GM21381 (cell line): ENCODE measurements at regions not wholly inside any gene's neighbourhood (a gene's known extent, or its start where the extent isn't known, plus 50 kb on each side); places are given as distances from the start of the nearest gene placed in this dataset.

Source experiments
- ATAC-seq: cut with Tn5 transposase; IDR thresholded peaks from one replicate; pipeline ENCODE4 v1.9.1; 2021; ENCODE audit warnings: mild to moderate bottlenecking, moderate library complexity; ENCODE audit not compliant: unreplicated experiment

- ATAC-seq = no peak
Measured at GRCh38 chr14:97413966-97414717, 617.0 kb downstream of the VRK1 start.

DNA sequence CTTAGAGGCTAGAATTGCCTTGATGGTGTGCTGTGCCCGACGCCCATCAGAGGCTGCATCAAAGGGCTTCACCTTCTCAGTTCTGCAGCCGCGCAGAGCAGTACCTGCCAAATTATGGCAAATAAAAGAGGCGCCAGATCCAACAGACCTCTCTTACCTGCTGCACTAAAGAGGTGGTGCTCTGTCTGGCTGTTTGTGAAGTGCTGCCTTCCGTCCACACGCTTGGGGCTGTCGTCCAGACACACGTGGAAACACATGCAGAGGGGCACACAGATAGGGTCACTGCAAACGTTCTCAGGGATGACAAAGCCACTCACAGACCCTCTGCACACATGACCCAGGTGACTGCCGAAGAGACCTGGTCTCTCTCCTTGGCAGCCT, 617.5 kb downstream of the VRK1 start:
- no peak for ATAC-seq

- ATAC-seq = no peak
Measured at GRCh38 chr14:97415907-97416306, 618.7 kb downstream of the VRK1 start.

DNA sequence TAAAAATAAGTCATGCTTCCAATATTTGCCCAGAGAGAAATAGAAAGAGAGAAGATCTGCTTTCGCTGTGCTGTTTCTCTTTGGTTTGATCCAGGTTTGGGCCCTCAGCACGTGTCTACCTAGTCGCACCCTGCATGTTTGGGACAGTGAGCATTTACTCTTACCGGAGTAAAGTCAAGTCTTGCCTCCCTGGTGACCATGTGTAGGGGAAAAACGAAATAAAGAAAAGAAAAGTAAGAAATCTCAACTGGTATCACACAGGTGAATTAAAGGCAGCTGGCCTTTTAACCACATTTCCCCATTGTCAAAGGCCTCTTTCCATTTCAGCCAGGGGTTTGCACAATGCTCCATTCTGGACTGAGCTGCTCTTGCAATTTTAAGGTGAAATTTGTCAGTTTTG, 619.4 kb downstream of the VRK1 start:
- no peak for ATAC-seq

DNA sequence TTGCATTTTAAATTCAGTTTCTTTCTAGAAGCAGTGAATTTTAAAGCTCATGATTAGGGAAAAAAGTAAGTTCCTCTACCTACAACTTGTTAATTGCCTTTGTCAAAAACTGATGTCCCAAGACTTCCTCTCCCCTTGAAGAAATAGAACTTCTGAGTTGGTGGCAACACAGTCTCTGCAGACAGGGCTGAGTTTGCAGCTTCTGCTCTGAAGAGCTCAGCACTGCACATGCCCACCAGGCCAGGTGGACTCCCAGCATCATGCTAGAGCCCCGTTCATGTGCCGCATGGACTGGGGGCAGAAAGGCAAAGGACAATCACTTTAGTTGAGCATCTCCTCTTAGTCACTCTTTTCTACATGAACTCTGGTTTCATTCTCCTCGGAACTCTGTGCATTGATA, 620.1 kb downstream of the VRK1 start:
- ATAC-seq = no peak

- ATAC-seq = no peak
Measured at GRCh38 chr14:97420211-97420610, 623.0 kb downstream of the VRK1 start.

- ATAC-seq = no peak
Measured at GRCh38 chr14:97426776-97427175, 629.6 kb downstream of the VRK1 start.

GRCh38 chr14:97428808-97429440, 631.7 kb downstream of the VRK1 start:
- no peak for ATAC-seq

GRCh38 chr14:97432586-97432985, 635.4 kb downstream of the VRK1 start:
- ATAC-seq = no peak

GRCh38 chr14:97441740-97442362, 644.7 kb downstream of the VRK1 start:
- no peak for ATAC-seq

GRCh38 chr14:97442363-97442762, 645.2 kb downstream of the VRK1 start:
- no peak for ATAC-seq

DNA sequence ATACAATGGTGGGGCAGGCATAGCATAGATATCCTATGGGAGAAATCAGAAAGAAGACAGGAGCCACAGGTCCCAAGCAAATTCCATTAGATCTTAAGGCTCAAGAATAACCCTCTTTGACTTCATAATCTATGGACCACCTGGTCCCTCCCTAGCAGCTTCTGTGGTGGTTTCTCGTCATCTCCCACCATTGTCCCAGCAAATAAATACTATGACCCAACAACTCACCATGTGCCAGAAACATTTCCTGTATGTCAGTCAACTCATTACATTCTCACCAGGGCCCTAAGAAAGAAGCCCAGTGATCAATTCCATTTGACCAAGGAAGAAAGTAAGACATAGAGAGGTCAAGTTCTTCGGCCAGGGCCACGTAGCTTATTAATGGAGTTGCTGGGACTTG, 646.2 kb downstream of the VRK1 start:
- ATAC-seq = no peak

DNA sequence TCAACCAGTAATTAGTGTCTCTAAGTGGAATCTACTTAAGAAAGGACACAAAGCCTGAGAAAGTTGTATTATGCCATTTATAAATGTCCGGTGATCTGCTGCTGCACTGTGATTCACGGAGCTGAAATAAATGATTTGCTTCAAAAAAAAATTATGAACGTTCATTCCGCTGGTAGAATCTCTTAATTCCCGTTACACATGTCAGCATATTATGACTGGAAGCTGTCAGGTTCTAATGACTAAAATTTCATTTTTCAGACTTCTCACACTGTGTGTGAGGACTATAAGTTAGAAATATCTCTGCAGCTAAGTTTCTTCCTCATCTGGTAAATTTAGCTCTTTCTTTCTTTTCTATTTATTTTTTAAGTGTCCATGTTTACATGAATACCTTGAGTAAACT, 647.1 kb downstream of the VRK1 start:
- ATAC-seq = no peak

DNA sequence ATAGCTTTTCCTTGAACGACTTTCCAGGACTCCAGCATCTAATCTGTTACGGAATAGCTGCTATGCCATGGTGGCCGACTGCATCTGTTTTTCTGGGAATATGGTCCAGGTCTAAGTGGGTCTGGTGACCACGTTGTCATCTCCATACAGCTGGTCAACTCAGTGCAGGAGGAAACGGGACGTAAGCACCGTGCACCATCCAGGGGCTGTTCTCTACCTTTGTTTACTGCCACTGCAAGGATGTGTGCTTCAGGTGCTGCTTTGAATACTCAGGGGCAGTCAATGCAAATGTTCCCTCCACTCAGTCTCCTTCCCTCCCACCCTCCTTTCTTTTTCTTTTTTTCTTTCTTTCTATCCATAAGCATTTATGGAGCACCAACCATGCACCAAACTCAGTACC, 648.2 kb downstream of the VRK1 start:
- ATAC-seq = no peak

GRCh38 chr14:97446087-97446486, 648.9 kb downstream of the VRK1 start:
- no peak for ATAC-seq

DNA sequence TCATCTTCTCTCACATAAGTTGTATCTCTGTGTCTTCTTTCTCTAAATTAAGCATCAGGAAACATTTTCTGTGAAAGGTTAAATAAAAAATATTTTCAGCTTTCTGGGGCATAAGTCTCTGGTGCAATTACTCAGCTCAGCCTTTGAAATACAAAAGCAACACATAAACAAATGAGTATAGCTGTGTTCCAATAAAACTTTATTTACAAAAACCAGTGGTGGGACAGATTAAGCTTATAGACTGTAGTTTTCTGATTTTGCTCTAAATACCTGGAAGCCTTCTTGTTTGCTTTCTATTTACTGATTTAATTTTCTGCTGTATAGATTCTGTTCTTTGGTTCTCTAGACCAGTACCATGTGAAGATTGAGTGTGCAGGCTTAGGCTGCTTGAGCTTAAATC, 655.1 kb downstream of the VRK1 start:
- no peak for ATAC-seq

DNA sequence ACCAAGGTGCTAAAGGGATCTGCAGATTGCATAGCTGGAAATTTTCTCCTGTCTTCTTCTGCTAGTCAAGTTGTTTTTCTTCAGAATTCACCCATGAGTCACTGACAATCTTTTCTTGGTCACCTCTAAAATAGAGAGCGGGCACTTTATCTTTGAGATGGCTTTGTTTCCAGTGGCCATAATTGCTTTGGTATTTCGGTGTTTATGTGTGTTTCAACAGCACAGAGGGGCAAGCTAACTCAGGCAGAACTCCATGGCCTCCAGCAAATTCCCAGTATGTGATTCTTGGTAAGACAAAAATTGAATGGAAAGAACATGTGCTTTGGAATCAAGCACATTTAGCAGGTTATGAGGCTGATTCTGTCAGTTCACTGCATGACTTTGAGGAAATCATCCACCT, 656.8 kb downstream of the VRK1 start:
- no peak for ATAC-seq

DNA sequence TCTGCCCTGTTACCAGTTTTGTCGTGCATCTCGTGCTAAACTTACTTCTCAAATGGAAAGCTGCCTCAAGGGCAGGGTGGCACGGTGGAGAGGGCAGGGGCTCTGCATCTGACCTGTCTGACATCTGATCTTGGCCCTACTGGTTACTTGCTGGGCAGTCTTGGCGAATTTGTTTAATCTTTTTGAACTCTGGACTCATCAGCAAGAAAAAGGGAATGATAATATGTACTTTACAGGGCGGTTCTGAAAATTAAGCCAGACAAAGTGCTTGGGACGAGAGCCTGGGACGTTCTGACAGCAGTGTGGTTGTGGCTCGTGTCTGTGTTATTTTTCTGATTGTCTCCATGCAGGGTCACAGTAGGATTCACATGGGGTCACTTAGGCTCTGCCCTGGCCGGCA, 659.3 kb downstream of the VRK1 start:
- no peak for ATAC-seq

DNA sequence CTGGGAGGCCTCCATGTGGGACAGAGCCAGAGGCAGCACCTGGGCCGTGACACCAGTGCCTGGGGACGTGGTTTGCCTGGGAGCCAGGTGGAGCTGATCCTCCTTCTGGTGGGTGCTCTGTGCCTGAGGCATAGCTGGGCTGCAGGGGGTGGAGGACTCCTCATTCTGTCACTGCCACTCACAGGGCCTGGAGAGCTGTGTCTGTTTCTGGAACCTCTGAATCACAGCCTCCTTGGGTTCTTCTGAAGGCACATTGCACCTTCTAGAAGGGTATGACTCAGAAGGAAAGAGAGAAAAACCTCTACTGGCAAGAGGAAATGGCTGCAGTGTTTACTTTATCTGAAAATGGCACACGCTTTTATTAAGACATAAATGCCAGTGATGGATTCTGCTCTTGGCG, 659.8 kb downstream of the VRK1 start:
- no peak for ATAC-seq

DNA sequence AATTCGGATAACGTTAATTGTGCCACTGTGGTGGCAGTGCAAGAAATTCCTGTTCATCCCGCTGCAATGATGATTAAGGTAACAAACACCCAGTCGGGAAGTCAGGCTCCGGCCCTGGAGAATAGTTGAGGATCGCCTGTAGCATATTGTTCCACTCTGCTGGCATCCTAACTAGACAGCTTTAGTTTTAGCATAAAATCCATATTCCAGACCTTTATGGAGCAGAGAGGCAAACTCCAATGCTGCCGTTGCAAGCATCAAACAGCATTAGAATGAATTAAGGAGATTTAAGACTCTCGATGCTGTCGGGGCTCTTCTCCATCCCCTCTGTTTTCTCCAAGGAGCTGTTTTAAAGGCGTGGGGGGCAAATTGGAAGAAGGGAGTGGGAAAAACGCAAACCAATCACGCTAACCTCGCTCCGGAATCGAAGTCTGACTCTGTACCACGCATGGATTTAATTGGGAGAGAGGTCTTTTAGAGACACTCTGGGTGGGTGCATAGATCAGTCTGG, 660.4 kb downstream of the VRK1 start:
- no peak for ATAC-seq

GRCh38 chr14:97458255-97458654, 661.1 kb downstream of the VRK1 start:
- no peak for ATAC-seq
